HCT116 (cell line): ENCODE measurements at regions not wholly inside any gene's neighbourhood (a gene's known extent, or its start where the extent isn't known, plus 50 kb on each side); places are given as distances from the start of the nearest gene placed in this dataset.

Experiments used
- ATAC-seq: fragments of 200-7000 bp; cut with Tn5 transposase; 2 replicates; pipeline ENCODE4 v1.9.1; 2020; ENCODE audit warnings: mild to moderate bottlenecking, moderate library complexity
- BruUV-seq: library from RNA; stranded (reverse); fragments of 400-500 nt; replicated peaks from 2 replicates; lab custom pipeline; 2021; lab: Mats Ljungman, UMichigan
- CTCF ChIA-PET: fragments of 300-600 bp; sonication (Branson Sonifier 250); formaldehyde crosslinking; loops from one replicate; lab custom pipeline; 2021; ENCODE audit warnings: antibody characterized with exemption; lab: Charles Lee
- POLR2A ChIA-PET: fragments of 300-600, 350-600 bp; sonication (Branson Sonifier 250); formaldehyde crosslinking; loops from one replicate; lab custom pipeline; 2021; ENCODE audit warnings: antibody characterized with exemption; lab: Charles Lee
- RAD21 ChIA-PET, 2 experiments: fragments of 300-600 bp; sonication (Branson Sonifier 250); formaldehyde crosslinking; loops; one replicate each; lab custom pipeline; 2023; ENCODE audit warnings: low total read pairs in 2 of 2; ENCODE audit not compliant: uncharacterized antibody in 2 of 2, unreplicated experiment in 2 of 2, low non-redundant PET in 1 of 2; lab: Charles Lee
- DNase-seq: peaks from one replicate; pipeline ENCODE4 v3.0.0-alpha.2; 2010; ENCODE audit warnings: low read depth, low spot score
- H2AFZ ChIP-seq: fragments of 200-600 bp; shearing (Covaris generic), sonication (generic); 2 replicates; pipeline ENCODE4 v1.6.1; 2017; ENCODE audit warnings: low read depth, mixed run types, mixed read lengths, antibody characterized with exemption, low read length; ENCODE audit not compliant: poor library complexity, severe bottlenecking
- H3K27ac ChIP-seq: 2 replicates; pipeline ENCODE4 v1.5.1; 2012; ENCODE audit warnings: low read depth, low read length
- H3K27me3 ChIP-seq: fragments of 200-600 bp; sonication (generic); 2 replicates; pipeline ENCODE4 v1.6.1; 2016; ENCODE audit warnings: mixed run types, low read length, mixed read lengths; ENCODE audit not compliant: insufficient read depth
- H3K36me3 ChIP-seq, 2 experiments: fragments of 200-500 bp in 1 of 2; fragments of 200-600 bp in 1 of 2; sonication (Bioruptor generic) in 1 of 2; sonication (generic) in 1 of 2; 2 replicates each; pipeline versions ENCODE4 v1.5.1 to v1.6.1; 2014 to 2016; ENCODE audit warnings: low read length in 2 of 2, inconsistent platforms in 1 of 2, mixed read lengths in 1 of 2, mixed run types in 1 of 2; ENCODE audit not compliant: insufficient read depth in 2 of 2, control insufficient read depth in 1 of 2
- H3K4me1 ChIP-seq, 2 experiments: fragments of 200-600 bp in 1 of 2; sonication (generic) in 1 of 2; 2 replicates each; pipeline versions ENCODE4 v1.5.1 to v1.6.1; 2012 to 2017; ENCODE audit warnings: low read length in 2 of 2, inconsistent platforms in 1 of 2, mild to moderate bottlenecking in 1 of 2, mixed read lengths in 1 of 2, mixed run types in 1 of 2, moderate library complexity in 1 of 2; ENCODE audit not compliant: insufficient read depth in 2 of 2, control insufficient read depth in 1 of 2
- H3K4me2 ChIP-seq: fragments of 200-600 bp; sonication (generic); 2 replicates; pipeline ENCODE4 v1.6.1; 2017; ENCODE audit warnings: mixed run types, low read length, mixed read lengths
- H3K4me3 ChIP-seq, 2 experiments: fragments of 200-600 bp in 1 of 2; sonication (generic) in 1 of 2; replicated peaks in 1 of 2; 2 replicates each; pipeline ENCODE4 v1.5.1; 2011 to 2016; ENCODE audit warnings: low read length in 2 of 2, control low read depth in 1 of 2, low read depth in 1 of 2, mild to moderate bottlenecking in 1 of 2, mixed read lengths in 1 of 2, mixed run types in 1 of 2
- H3K79me2 ChIP-seq: fragments of 200-600 bp; sonication (generic); 2 replicates; pipeline ENCODE4 v1.6.1; 2017; ENCODE audit warnings: mild to moderate bottlenecking, mixed run types, low read length, moderate library complexity, mixed read lengths; ENCODE audit not compliant: insufficient read depth
- H3K9ac ChIP-seq: fragments of 200-600 bp; sonication (generic); 2 replicates; pipeline ENCODE4 v1.6.1; 2016; ENCODE audit warnings: low read length, mixed read lengths
- H3K9me2 ChIP-seq: fragments of 200-600 bp; sonication (generic), shearing (Covaris generic); 2 replicates; pipeline ENCODE4 v1.6.1; 2017; ENCODE audit warnings: mixed run types, mild to moderate bottlenecking, moderate library complexity; ENCODE audit not compliant: insufficient read depth
- H3K9me3 ChIP-seq, 2 experiments: fragments of 200-500 bp in 1 of 2; fragments of 200-600 bp in 1 of 2; sonication (Bioruptor generic) in 1 of 2; sonication (generic) in 1 of 2; 2 replicates each; pipeline ENCODE4 v1.6.1; 2014 to 2017; ENCODE audit warnings: low read length in 2 of 2, mixed read lengths in 2 of 2, inconsistent platforms in 1 of 2, low read depth in 1 of 2, mild to moderate bottlenecking in 1 of 2, mixed run types in 1 of 2, moderate library complexity in 1 of 2; ENCODE audit not compliant: control insufficient read depth in 1 of 2, insufficient read depth in 1 of 2
- H4K20me1 ChIP-seq: fragments of 200-600 bp; sonication (generic), shearing (Covaris generic); 2 replicates; pipeline ENCODE4 v1.6.1; 2017; ENCODE audit warnings: mixed run types, mild to moderate bottlenecking, moderate library complexity; ENCODE audit not compliant: insufficient read depth
- CEBPB ChIP-seq: IDR thresholded peaks from 2 replicates; pipeline ENCODE4 v1.6.1; 2012; ENCODE audit warnings: low read depth
- EZH2 ChIP-seq: fragments of 200-600 bp; sonication (generic); IDR thresholded peaks from 2 replicates; pipeline ENCODE4 v1.6.1; 2017; ENCODE audit warnings: antibody characterized with exemption, mixed run types
- EZH2phosphoT487 ChIP-seq: fragments of 200-600 bp; IDR thresholded peaks from 2 replicates; pipeline ENCODE4 v1.6.1; 2018; ENCODE audit warnings: antibody characterized with exemption, borderline replicate concordance
- JUND ChIP-seq: IDR thresholded peaks from 2 replicates; pipeline ENCODE4 v1.6.1; 2012
- MAX ChIP-seq: IDR thresholded peaks from 2 replicates; pipeline ENCODE4 v1.6.1; 2012
- POLR2A ChIP-seq: IDR thresholded peaks from 2 replicates; pipeline ENCODE4 v1.7.0; 2011; ENCODE audit warnings: borderline replicate concordance; ENCODE audit not compliant: insufficient read depth, insufficient read length; ENCODE audit errors: extremely low read depth
- RAD21 ChIP-seq: IDR thresholded peaks from 2 replicates; pipeline ENCODE4 v1.6.1; 2012; ENCODE audit warnings: low read depth, mild to moderate bottlenecking
- SP1 ChIP-seq: IDR thresholded peaks from 2 replicates; pipeline ENCODE4 v1.6.1; 2012; ENCODE audit warnings: low read depth
- SRF ChIP-seq: IDR thresholded peaks from 2 replicates; pipeline ENCODE4 v1.6.1; 2012; ENCODE audit warnings: low read depth
- TCF7L2 ChIP-seq: IDR thresholded peaks from 2 replicates; pipeline ENCODE4 v1.7.0; 2011; ENCODE audit warnings: borderline replicate concordance, inconsistent platforms; ENCODE audit not compliant: insufficient read depth, insufficient read length; ENCODE audit errors: extremely low read depth
- YY1 ChIP-seq: IDR thresholded peaks from 2 replicates; pipeline ENCODE4 v1.6.1; 2011; ENCODE audit warnings: low read length, low read depth, moderate library complexity, mild to moderate bottlenecking; ENCODE audit not compliant: insufficient replicate concordance; ENCODE audit errors: extremely low read depth
- ZBTB33 ChIP-seq: IDR thresholded peaks from 2 replicates; pipeline ENCODE4 v1.6.1; 2011; ENCODE audit warnings: mild to moderate bottlenecking, low read length, moderate library complexity; ENCODE audit not compliant: insufficient replicate concordance; ENCODE audit errors: extremely low read depth
- ZFX ChIP-seq: fragments of 450-650 bp; IDR thresholded peaks from 2 replicates; pipeline ENCODE4 v1.6.1; 2017
- ZNF274 ChIP-seq: fragments of 200-500 bp; sonication (Bioruptor generic); IDR thresholded peaks from 2 replicates; pipeline ENCODE4 v1.6.1; 2014; ENCODE audit warnings: mild to moderate bottlenecking, low read depth, low read length, inconsistent platforms
- intact Hi-C: fragments of 100-400 bp; cut with micrococcal nuclease; formaldehyde crosslinking; loops from 2 replicates; pipeline ENCODE4 v1.10.0; 2022
- TF ChIP-seq, protein P1 (sequence below): IDR thresholded peaks from 2 replicates; pipeline ENCODE4 v1.6.1; 2012

DNA sequence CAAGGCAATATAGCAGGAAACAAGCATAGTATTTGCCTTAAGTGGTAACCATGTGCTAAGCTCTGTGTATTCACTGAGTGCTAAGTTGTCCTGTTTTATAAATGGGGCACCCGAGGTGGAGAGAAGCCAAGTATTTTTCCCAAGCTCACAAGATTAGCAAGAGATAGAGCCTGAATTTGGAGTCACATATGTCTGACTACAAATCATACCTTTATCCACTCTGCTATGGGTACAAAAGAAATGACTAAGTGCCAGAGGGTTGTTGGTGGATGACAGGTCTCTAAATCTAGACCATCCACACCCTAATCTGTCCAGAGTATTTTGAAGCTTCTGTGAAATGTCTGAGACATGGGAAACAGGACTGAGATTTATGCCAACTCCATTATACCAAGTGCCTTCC lies 182.1 kb upstream of the SEL1L start (continued):
- no peak for TF ChIP-seq CEBPB

GRCh38 chr14:81716953-81717352 lies 183.3 kb upstream of the SEL1L start:
- ChIA-PET RAD21 (no interaction called here), CTCF (no interaction called here)
- Histone ChIP-seq H3K4me2 (no peak overlapping the region), H3K36me3 (no peaks in the 10 kb centered on the region), H4K20me1 (no peaks in the 10 kb centered on the region), H3K27me3 (no peaks in the 10 kb centered on the region), H3K27ac (no peak overlapping the region), H3K4me1 (no peaks in the 10 kb centered on the region)
- ATAC-seq: no peak
- intact Hi-C loops: no loop called here
- TF ChIP-seq CEBPB: no peak
- no peak for TF ChIP-seq TCF7L2
- no peak for TF ChIP-seq SP1
- no peak for TF ChIP-seq ZNF274
- no peak for TF ChIP-seq EZH2phosphoT487
- TF ChIP-seq RAD21: no peak
- TF ChIP-seq JUND: no peak
- TF ChIP-seq, protein P1, sequence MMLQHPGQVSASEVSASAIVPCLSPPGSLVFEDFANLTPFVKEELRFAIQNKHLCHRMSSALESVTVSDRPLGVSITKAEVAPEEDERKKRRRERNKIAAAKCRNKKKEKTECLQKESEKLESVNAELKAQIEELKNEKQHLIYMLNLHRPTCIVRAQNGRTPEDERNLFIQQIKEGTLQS: no peak
- TF ChIP-seq ZFX: no peak
- no peak for TF ChIP-seq MAX
- no peak for TF ChIP-seq POLR2A
- no peak for TF ChIP-seq EZH2
- no peak for TF ChIP-seq YY1
- TF ChIP-seq SRF: no peak
- TF ChIP-seq ZBTB33: no peak
- TF ChIP-seq, all 23 proteins: peak for 0
- POLR2A ChIA-PET: no interaction called here
- no peaks in the 10 kb centered on the region; a peak in 1 of 4 replicates for H3K9me3 ChIP-seq
- no peak overlapping the region for H3K9ac ChIP-seq
- no TSS peak for BruUV-seq
- H3K4me3 ChIP-seq: no peak overlapping the region
- DNase-seq: no peak
- H3K79me2 ChIP-seq: no peaks in the 10 kb centered on the region
- H3K9me2 ChIP-seq: no peaks in the 10 kb centered on the region
- no peak overlapping the region for H2AFZ ChIP-seq
